ENCODE measurements at regions not wholly inside any gene's neighbourhood (a gene's known extent, or its start where the extent isn't known, plus 50 kb on each side); places are given as distances from the start of the nearest gene placed in this dataset.

- TF ChIP-seq MYC (IDR thresholded peaks at IDR 0.05; ENCODE audit: insufficient read depth, insufficient read length, insufficient replicate concordance, low read length, severe bottlenecking) (no peak), RBBP5 (conservative IDR thresholded peaks at IDR 0.05) (no peak), NBN (IDR thresholded peaks at IDR 0.05) (no peak)
Observed at GRCh38 chr16:56081371-56081770, 109.9 kb upstream of the GNAO1 start (continued).

- FAIRE-seq: no peak
- Histone ChIP-seq H3K9me3 (replicated peaks; ENCODE audit: control insufficient read depth, insufficient read depth, low read length) (no peaks in the 10 kb centered on the region), H2AFZ (ENCODE audit: control insufficient read depth, low read depth, low read length) (no peak overlapping the region), H3K4me2 (ENCODE audit: control insufficient read depth, insufficient read depth) (no peak overlapping the region), H3K4me3 (no peak overlapping the region), H3K36me3 (ENCODE audit: control insufficient read depth in 2 of 2, insufficient read depth in 2 of 2, low read length in 1 of 2) (no peaks in the 10 kb centered on the region), H3K27me3 (replicated peaks in 1 of 2; ENCODE audit: control insufficient read depth in 2 of 2, insufficient read depth in 2 of 2, low read length in 1 of 2) (no peaks in the 10 kb centered on the region; a peak in 1 of 4 replicates), H3K79me2 (ENCODE audit: control insufficient read depth, insufficient read depth, low read length) (no peaks in the 10 kb centered on the region), H4K20me1 (ENCODE audit: control insufficient read depth, insufficient read depth) (no peaks in the 10 kb centered on the region), H3K4me1 (ENCODE audit: control insufficient read depth, insufficient read depth, low read length) (no peaks in the 10 kb centered on the region), H3K27ac (ENCODE audit: control insufficient read depth, insufficient read depth) (no peak overlapping the region), H3K9ac (ENCODE audit: control insufficient read depth, insufficient read depth, low read length) (no peak overlapping the region)
- in situ Hi-C loops (cut with MboI): no loop called here
- no TSS peak for BruUV-seq (replicated peaks)
- no peak for ATAC-seq
- intact Hi-C loops (cut with micrococcal nuclease; ENCODE audit: unreplicated experiment): no loop called here
- WGBS (ENCODE audit: insufficient coverage, insufficient replicate concordance, low lambda C conversion rate, missing lambda C conversion rate): 33% methylated on average over 11 of the region's 11 CpGs
- DNase-seq (ENCODE audit: low read depth, low spot score): no peak
- ChIA-PET CTCF (no interaction called here), SMC1A (ENCODE audit: uncharacterized antibody, unreplicated experiment) (interaction anchor here (0.9 kb wide), 1 partner anchor 19 kb away, joined by 3 read pairs; no protein-coding TSS in a partner anchor), RAD21 (ENCODE audit: unreplicated experiment) (no interaction called here), POLR2A (no interaction called here)
- TF ChIP-seq, protein P1, sequence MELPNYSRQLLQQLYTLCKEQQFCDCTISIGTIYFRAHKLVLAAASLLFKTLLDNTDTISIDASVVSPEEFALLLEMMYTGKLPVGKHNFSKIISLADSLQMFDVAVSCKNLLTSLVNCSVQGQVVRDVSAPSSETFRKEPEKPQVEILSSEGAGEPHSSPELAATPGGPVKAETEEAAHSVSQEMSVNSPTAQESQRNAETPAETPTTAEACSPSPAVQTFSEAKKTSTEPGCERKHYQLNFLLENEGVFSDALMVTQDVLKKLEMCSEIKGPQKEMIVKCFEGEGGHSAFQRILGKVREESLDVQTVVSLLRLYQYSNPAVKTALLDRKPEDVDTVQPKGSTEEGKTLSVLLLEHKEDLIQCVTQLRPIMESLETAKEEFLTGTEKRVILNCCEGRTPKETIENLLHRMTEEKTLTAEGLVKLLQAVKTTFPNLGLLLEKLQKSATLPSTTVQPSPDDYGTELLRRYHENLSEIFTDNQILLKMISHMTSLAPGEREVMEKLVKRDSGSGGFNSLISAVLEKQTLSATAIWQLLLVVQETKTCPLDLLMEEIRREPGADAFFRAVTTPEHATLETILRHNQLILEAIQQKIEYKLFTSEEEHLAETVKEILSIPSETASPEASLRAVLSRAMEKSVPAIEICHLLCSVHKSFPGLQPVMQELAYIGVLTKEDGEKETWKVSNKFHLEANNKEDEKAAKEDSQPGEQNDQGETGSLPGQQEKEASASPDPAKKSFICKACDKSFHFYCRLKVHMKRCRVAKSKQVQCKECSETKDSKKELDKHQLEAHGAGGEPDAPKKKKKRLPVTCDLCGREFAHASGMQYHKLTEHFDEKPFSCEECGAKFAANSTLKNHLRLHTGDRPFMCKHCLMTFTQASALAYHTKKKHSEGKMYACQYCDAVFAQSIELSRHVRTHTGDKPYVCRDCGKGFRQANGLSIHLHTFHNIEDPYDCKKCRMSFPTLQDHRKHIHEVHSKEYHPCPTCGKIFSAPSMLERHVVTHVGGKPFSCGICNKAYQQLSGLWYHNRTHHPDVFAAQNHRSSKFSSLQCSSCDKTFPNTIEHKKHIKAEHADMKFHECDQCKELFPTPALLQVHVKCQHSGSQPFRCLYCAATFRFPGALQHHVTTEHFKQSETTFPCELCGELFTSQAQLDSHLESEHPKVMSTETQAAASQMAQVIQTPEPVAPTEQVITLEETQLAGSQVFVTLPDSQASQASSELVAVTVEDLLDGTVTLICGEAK (IDR thresholded peaks at IDR 0.05; ENCODE audit: borderline replicate concordance): no peak
- TF ChIP-seq DPF2 (IDR thresholded peaks at IDR 0.05) (no peak), ZNF274 (IDR thresholded peaks at IDR 0.05; ENCODE audit: insufficient read depth, insufficient read length) (no peak), TBL1XR1 (IDR thresholded peaks at IDR 0.05; ENCODE audit: low read depth, low read length) (no peak), RB1 (IDR thresholded peaks at IDR 0.05; ENCODE audit: borderline replicate concordance) (no peak), YBX1 (IDR thresholded peaks at IDR 0.05) (no peak), MEF2B (IDR thresholded peaks at IDR 0.05; ENCODE audit: partially characterized antibody, poor library complexity, severe bottlenecking) (no peak), BCLAF1 (IDR thresholded peaks at IDR 0.05) (no peak)
- TF ChIP-seq, protein P2, sequence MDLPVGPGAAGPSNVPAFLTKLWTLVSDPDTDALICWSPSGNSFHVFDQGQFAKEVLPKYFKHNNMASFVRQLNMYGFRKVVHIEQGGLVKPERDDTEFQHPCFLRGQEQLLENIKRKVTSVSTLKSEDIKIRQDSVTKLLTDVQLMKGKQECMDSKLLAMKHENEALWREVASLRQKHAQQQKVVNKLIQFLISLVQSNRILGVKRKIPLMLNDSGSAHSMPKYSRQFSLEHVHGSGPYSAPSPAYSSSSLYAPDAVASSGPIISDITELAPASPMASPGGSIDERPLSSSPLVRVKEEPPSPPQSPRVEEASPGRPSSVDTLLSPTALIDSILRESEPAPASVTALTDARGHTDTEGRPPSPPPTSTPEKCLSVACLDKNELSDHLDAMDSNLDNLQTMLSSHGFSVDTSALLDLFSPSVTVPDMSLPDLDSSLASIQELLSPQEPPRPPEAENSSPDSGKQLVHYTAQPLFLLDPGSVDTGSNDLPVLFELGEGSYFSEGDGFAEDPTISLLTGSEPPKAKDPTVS (IDR thresholded peaks at IDR 0.05; ENCODE audit: low read depth, low read length): no peak
Observed at GRCh38 chr16:56075732-56076388, 115.4 kb upstream of the GNAO1 start.

Data from GM12878 (cell line).